ENCODE measurements at regions not wholly inside any gene's neighbourhood (a gene's known extent, or its start where the extent isn't known, plus 50 kb on each side); places are given as distances from the start of the nearest gene placed in this dataset.

DNA sequence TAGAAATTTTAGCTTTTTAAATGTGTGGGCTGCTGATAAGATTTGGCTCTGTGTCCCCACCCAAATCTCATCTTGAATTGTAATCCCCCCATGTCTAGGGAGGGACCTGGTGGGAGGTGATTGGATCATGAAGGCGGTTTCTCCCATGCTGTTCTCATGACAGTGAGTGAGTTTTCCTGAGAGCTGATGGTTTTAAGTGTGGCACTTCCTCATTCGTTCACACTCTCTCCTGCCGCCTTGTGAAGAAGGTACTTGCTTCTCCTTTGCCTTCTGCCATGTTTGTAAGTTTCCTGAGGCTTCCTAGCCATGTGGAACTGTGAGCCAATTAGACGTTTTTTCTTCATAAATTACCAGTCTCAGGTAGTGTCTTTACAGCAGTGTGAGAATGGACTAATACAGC, 127.8 kb upstream of the MVB12B start:
- TF ChIP-seq POLR2A (IDR thresholded peaks at IDR 0.05; ENCODE audit: low read length) (no peak), GATA1 (IDR thresholded peaks at IDR 0.05; ENCODE audit: low read depth, low read length) (no peak)

Data from erythroblast (primary cell).